Heart left ventricle (tissue), 16 donors: ENCODE measurements at regions not wholly inside any gene's neighbourhood (a gene's known extent, or its start where the extent isn't known, plus 50 kb on each side); places are given as distances from the start of the nearest gene placed in this dataset.
"Not testable (repeated sequence)": the region's sequence is repeated elsewhere in the genome, so short reads cannot be mapped to it uniquely, and the experiment has no call there.

ENCODE experiments used
- ATAC-seq, 4 donors: fragments of 200-7000 bp; cut with Tn5 transposase; one replicate each; pipeline ENCODE4 v1.9.1; 2020 to 2022; ENCODE audit warnings: moderate library complexity in 4 of 4, mild to moderate bottlenecking in 3 of 4, moderate number of reproducible peaks in 1 of 4
- DNase-seq, 5 donors: peaks; one replicate each; pipeline ENCODE4 v3.0.0-alpha.2; 2020
- H3K27ac ChIP-seq, 12 donors: fragments of 200-600 bp; sonication (generic) in 4 of 12; one replicate each; pipeline versions ENCODE4 v1.5.0 to v1.8.0; 2016 to 2022; ENCODE audit warnings: mild to moderate bottlenecking in 2 of 12
- H3K27me3 ChIP-seq, 9 donors: fragments of 200-600 bp; sonication (generic) in 2 of 9; one replicate each; pipeline versions ENCODE4 v1.5.1 to v1.8.0; 2016 to 2022; ENCODE audit warnings: mild to moderate bottlenecking in 3 of 9
- H3K36me3 ChIP-seq, 9 donors: fragments of 200-600 bp; sonication (generic) in 2 of 9; one replicate each; pipeline versions ENCODE4 v1.5.0 to v1.8.0; 2018 to 2022; ENCODE audit warnings: mild to moderate bottlenecking in 2 of 9
- H3K4me1 ChIP-seq, 12 donors: fragments of 200-600 bp; sonication (generic) in 4 of 12; one replicate each; pipeline versions ENCODE4 v1.5.0 to v1.8.0; 2016 to 2022; ENCODE audit warnings: mild to moderate bottlenecking in 3 of 12
- H3K4me3 ChIP-seq, 12 donors: fragments of 200-600 bp; sonication (generic) in 4 of 12; one replicate each; pipeline versions ENCODE4 v1.5.0 to v1.8.0; 2017 to 2022; ENCODE audit warnings: mild to moderate bottlenecking in 9 of 12, moderate library complexity in 4 of 12
- H3K9me3 ChIP-seq, 12 donors: fragments of 200-600 bp; sonication (generic) in 4 of 12; one replicate each; pipeline versions ENCODE4 v1.5.0 to v1.8.0; 2016 to 2022; ENCODE audit warnings: mild to moderate bottlenecking in 1 of 12
- POLR2A ChIP-seq, 2 donors: fragments of 450-650 bp; IDR thresholded peaks; one replicate each; pipeline ENCODE4 v1.6.1; 2017; ENCODE audit warnings: antibody characterized with exemption in 2 of 2, mild to moderate bottlenecking in 2 of 2, moderate library complexity in 2 of 2
- WGBS, 4 donors: extraction: QIAGEN DNeasy Blood & Tissue Kit in 2 of 4; methylation state at CpG; one replicate each; pipeline versions ENCODE4 v1.1.5 to v1.1.7; 2013 to 2018; 5-methylcytosine and 5-hydroxymethylcytosine counted together
- intact Hi-C, 10 donors: fragments of 100-400 bp; cut with DNase I; formaldehyde crosslinking; loops; one replicate each; pipeline versions ENCODE4 v1.11.1 to v1.14.2; 2022
- TF ChIP-seq, protein P1 (sequence below), 12 donors: fragments of 200-600 bp; sonication (generic) in 4 of 12; IDR thresholded peaks; one replicate each; pipeline versions ENCODE4 v1.5.0 to v1.8.0; 2018 to 2022; ENCODE audit warnings: antibody characterized with exemption in 12 of 12, mild to moderate bottlenecking in 5 of 12
- donor health status: ischemic (EF 13 %, LVEDD 7.1; RV severe dilation, severe dysfunction).
- donor health status: healthy with polysubstance abuse.
- donor health status: DM: no; HTN: yes; CAD: no.
- donor health status: DM: no; HTN: no; CAD: no.
- donor health status: ischemic (EF 25% LVEDD 6.9; RV normal size, moderate dysfunction).
- donor health status: ischemic (EF 25% LVEDD 5.7; RV mildly dilated, moderate dysfunction).
- donor health status: healthy.
- donor health status: DM: yes; HTN: yes; CAD: no.
- donor health status: ischemic (EF 35%, LVEDD 5.7; RV mildly dilated, moderate dysfunction).
- donor health status: nonischemic (EF 11% LVEDD 7.7; RV severe dilation, severe dysfunction).
- donor health status: DM: yes; HTN: yes; CAD: no.
- donor health status: PGD.
- donor health status: ischemic (EF 29% LVEDD 5.4; RV normal size, mild dysfunction).
- donor health status: nonischemic (EF 23%, LVEDD 6.1; RV moderate dilation, normal function).

GRCh38 chr11:115981104-115981481 lies 476.9 kb upstream of the CADM1 start:
- 62 to 77% (median 74%) methylated on average over 3 of the region's 3 CpGs for WGBS, 4 donors
- intact Hi-C loops = loop anchor here in 1 of 10 donors (5.0 kb wide), 1 partner anchor 241 kb away; no protein-coding TSS in a partner anchor
- Histone ChIP-seq H3K36me3 (no peaks in the 10 kb centered on the region), H3K27me3 (peaks cover 0 to 6% (median 0%) of the 10 kb centered on the region in 9 donors), H3K9me3 (no peaks in the 10 kb centered on the region), H3K27ac (peak overlapping the region in 2 of 12 donors; percentile 19 to 52), H3K4me3 (no peak overlapping the region), H3K4me1 (peaks cover 0 to 33% (median 0%) of the 10 kb centered on the region in 12 donors)
- ATAC-seq = peak in 1 of 4 donors; percentile 25
- no peak for TF ChIP-seq POLR2A (IDR thresholded peaks at IDR 0.05)
- TF ChIP-seq, protein P1, sequence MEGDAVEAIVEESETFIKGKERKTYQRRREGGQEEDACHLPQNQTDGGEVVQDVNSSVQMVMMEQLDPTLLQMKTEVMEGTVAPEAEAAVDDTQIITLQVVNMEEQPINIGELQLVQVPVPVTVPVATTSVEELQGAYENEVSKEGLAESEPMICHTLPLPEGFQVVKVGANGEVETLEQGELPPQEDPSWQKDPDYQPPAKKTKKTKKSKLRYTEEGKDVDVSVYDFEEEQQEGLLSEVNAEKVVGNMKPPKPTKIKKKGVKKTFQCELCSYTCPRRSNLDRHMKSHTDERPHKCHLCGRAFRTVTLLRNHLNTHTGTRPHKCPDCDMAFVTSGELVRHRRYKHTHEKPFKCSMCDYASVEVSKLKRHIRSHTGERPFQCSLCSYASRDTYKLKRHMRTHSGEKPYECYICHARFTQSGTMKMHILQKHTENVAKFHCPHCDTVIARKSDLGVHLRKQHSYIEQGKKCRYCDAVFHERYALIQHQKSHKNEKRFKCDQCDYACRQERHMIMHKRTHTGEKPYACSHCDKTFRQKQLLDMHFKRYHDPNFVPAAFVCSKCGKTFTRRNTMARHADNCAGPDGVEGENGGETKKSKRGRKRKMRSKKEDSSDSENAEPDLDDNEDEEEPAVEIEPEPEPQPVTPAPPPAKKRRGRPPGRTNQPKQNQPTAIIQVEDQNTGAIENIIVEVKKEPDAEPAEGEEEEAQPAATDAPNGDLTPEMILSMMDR (IDR thresholded peaks at IDR 0.05) = no peak
- no peak for DNase-seq

- Histone ChIP-seq H3K36me3 (no peaks in the 10 kb centered on the region), H3K4me3 (no peak overlapping the region), H3K27ac (peak overlapping the region in 2 of 12 donors; percentile 24), H3K4me1 (peaks cover 0 to 33% (median 0%) of the 10 kb centered on the region in 12 donors), H3K9me3 (no peaks in the 10 kb centered on the region), H3K27me3 (peaks cover 0 to 9% (median 0%) of the 10 kb centered on the region in 9 donors)
- DNase-seq (peak in 1 of 5 donors; percentile 31), ATAC-seq (no peak)
- 56 to 64% (median 59%) methylated on average over 14 of the region's 14 CpGs for WGBS, 4 donors
- intact Hi-C loops = loop anchor here in 1 of 10 donors (5.0 kb wide), 1 partner anchor 242 kb away; no protein-coding TSS in a partner anchor
- no peak for TF ChIP-seq POLR2A (IDR thresholded peaks at IDR 0.05)
- TF ChIP-seq, protein P1 (IDR thresholded peaks at IDR 0.05) = no peak
Measured at GRCh38 chr11:115980337-115981103, 476.3 kb upstream of the CADM1 start.

DNA sequence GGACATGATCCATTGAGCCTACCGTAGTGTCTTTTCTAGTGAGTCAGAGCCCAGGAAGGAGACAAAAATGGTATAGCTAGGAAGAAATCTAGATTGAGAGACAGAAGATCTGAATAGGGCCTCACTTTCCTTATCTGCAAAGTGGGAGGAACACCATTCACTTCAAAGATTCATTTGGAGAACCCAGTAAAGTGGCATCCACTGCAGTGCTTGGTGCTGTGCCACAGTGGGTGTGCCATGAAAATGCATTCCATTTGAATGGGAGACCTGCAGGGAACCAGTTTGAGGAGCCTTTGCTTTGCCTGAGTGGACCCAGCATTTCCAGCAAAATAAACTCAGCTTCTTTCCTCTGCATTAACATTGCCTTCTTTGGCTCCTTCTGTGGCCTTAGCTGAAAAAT lies 470.5 kb upstream of the CADM1 start:
- no peak for DNase-seq
- H3K36me3 ChIP-seq = no peaks in the 10 kb centered on the region
- intact Hi-C loops = no loop called here
- H3K4me1 ChIP-seq = peaks cover 0 to 10% (median 0%) of the 10 kb centered on the region in 12 donors
- H3K27ac ChIP-seq = no peak overlapping the region
- 72 to 86% (median 74%) methylated on average over 1 of the region's 1 CpG for WGBS, 4 donors
- H3K9me3 ChIP-seq = peaks cover 0 to 5% (median 0%) of the 10 kb centered on the region in 12 donors
- no peak for ATAC-seq
- peaks cover 0 to 18% (median 0%) of the 10 kb centered on the region in 9 donors for H3K27me3 ChIP-seq
- no peak overlapping the region for H3K4me3 ChIP-seq
- TF ChIP-seq, protein P1 (IDR thresholded peaks at IDR 0.05) = no peak
- no peak for TF ChIP-seq POLR2A (IDR thresholded peaks at IDR 0.05)

DNA sequence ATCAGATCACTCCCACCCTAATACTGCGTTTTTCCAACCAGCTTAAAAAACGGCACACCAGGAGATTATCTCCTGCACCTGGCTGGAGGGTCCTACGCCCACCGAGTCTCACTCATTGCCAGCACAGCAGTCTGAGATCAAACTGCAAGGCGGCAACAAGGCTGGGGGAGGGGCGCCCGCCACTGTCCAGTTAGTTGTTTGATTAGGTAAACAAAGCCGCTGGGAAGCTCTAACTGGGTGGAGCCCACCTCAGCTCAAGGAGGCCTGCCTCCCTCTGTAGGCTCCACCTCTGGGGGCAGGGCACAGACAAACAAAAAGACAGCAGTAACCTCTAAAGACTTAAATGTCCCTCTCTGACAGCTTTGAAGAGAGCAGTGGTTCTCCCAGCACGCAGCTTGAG lies 463.0 kb upstream of the CADM1 start:
- DNase-seq, H3K27ac ChIP-seq, H3K27me3 ChIP-seq, ATAC-seq, intact Hi-C loops, H3K9me3 ChIP-seq, H3K4me3 ChIP-seq, H3K36me3 ChIP-seq: not testable (repeated sequence)
- 64 to 81% (median 78%) methylated on average over 8 to 9 of the region's 9 CpGs for WGBS, 4 donors
- peaks cover 0 to 24% (median 5%) of the 10 kb centered on the region in 12 donors for H3K4me1 ChIP-seq
